SK-N-MC (cell line): ENCODE measurements at regions not wholly inside any gene's neighbourhood (a gene's known extent, or its start where the extent isn't known, plus 50 kb on each side); places are given as distances from the start of the nearest gene placed in this dataset.

Experiments
- DNase-seq: peaks from one replicate; pipeline ENCODE4 v3.0.0-alpha.2; 2011; ENCODE audit warnings: low read depth, low spot score
- H3K27ac ChIP-seq: fragments of 200-600 bp; sonication (generic); 2 replicates; pipeline ENCODE4 v1.5.1; 2016; ENCODE audit warnings: mixed run types
- H3K36me3 ChIP-seq: fragments of 200-600 bp; sonication (generic); 2 replicates; pipeline ENCODE4 v1.6.1; 2017; ENCODE audit warnings: antibody characterized with exemption, low read length, mixed read lengths; ENCODE audit not compliant: insufficient read depth
- H3K4me3 ChIP-seq: fragments of 200-600 bp; sonication (generic); 2 replicates; pipeline ENCODE4 v1.5.1; 2016
- H3K9ac ChIP-seq: fragments of 200-600 bp; sonication (generic); 2 replicates; pipeline ENCODE4 v1.8.0; 2017; ENCODE audit warnings: mixed run types, mixed read lengths; ENCODE audit not compliant: insufficient read length
- H3K9me3 ChIP-seq: fragments of 200-600 bp; sonication (generic); 2 replicates; pipeline ENCODE4 v1.6.1; 2017; ENCODE audit warnings: low read depth, mild to moderate bottlenecking, antibody characterized with exemption, low read length, moderate library complexity, mixed read lengths
- EZH2 ChIP-seq: fragments of 200-600 bp; sonication (generic); IDR thresholded peaks from one replicate; pipeline ENCODE4 v1.6.1; 2017; ENCODE audit warnings: antibody characterized with exemption
- FOXP2 ChIP-seq: optimal IDR thresholded peaks from 2 replicates; pipeline ENCODE3; 2011; ENCODE audit warnings: mild to moderate bottlenecking, moderate library complexity; ENCODE audit not compliant: insufficient read depth; ENCODE audit errors: extremely low read length, control extremely low read depth
- POLR2AphosphoS5 ChIP-seq: IDR thresholded peaks from 2 replicates; pipeline ENCODE4 v1.6.1; 2012; ENCODE audit warnings: mild to moderate bottlenecking, low read depth, low read length, borderline replicate concordance

DNA sequence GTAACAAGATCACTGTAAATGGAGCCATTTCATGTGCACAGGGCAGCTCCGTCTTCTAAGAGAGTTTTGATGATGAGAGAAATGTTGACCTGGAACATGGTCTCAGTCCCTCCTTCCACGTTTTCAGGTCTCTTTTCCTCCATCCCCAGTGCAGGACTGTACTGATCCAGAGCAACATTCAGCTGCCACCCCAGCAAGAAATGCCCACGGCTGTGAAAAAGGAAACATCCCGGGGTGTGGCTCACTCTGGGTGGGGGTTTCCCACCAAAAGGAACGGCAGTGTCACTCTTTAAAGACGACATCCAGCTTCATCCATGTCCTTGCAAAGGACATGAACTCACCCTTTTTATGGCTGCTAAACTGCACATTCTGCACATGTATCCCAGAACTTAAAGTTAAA is 92.6 kb downstream of the ERMARD start:
- no peak for DNase-seq
- TF ChIP-seq POLR2AphosphoS5 (no peak), FOXP2 (no peak), EZH2 (no peak)

DNA sequence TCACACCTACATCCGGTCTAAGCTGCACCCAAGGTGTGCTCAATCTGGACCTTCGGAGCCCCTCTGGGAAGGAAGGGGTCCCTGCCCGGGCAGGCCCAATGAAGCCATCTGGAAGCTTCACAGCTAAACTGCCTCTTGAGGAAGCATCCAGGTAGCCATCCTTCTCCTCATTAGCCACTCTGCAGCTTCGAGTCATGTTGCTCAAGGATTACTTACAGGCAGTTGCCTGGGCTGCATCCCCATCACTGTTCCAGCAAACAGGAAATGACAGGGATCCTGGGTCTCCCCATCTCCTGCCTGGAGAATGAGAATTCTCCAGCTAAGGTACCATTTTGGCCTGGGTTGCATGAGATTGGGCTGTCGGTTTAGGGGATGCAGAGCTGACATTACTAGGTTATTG is 91.7 kb downstream of the ERMARD start:
- DNase-seq, result no peak

More for the DNA sequence above, 92.6 kb downstream of the ERMARD start:
- Histone ChIP-seq H3K9ac (no peak overlapping the region), H3K36me3 (no peaks in the 10 kb centered on the region), H3K9me3 (no peaks in the 10 kb centered on the region), H3K27ac (no peak overlapping the region), H3K4me3 (no peak overlapping the region)

DNA sequence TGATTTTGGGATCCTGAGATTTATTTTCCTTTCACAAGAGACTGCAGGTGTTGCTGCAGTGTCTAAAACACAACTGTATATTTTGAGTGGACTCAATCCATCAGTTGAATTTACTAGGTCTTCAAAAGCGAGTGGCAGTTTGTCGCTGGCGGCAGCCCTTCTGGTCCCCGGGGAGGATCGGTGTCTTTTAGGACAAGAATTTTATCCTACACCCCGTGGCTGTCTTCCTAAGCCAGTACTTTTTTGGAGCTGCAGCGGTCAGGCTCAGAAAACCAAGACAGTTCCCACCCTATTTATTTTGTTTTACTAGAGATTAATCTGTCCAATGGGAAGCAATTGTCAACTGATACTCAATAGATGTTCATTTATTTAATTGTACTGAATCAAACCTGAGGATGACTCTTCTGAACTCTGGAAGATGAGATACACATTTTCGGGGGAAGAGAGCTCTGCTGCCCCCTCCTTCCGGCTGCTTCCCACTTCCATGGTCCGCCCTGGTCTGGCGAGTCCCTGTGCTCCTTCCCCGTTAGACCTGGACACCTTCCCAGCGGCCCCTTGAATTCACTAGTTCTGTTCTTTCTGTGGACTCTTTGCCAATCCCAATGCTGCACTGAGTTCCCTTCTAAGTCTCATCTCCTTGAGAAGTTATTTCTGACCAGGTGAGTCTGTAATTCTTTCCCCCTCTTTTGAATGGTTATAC is 90.6 kb downstream of the ERMARD start:
- no peak for TF ChIP-seq FOXP2
- TF ChIP-seq POLR2AphosphoS5, result no peak
- no peak for TF ChIP-seq EZH2
- H3K9ac ChIP-seq, result no peak overlapping the region
- no peak overlapping the region for H3K27ac ChIP-seq
- no peak for DNase-seq
- no peak overlapping the region for H3K4me3 ChIP-seq
- no peaks in the 10 kb centered on the region for H3K36me3 ChIP-seq
- no peaks in the 10 kb centered on the region for H3K9me3 ChIP-seq

More for the DNA sequence above, 91.7 kb downstream of the ERMARD start:
- Histone ChIP-seq H3K9me3 (no peaks in the 10 kb centered on the region), H3K4me3 (no peak overlapping the region), H3K9ac (no peak overlapping the region), H3K27ac (no peak overlapping the region), H3K36me3 (no peaks in the 10 kb centered on the region)
- TF ChIP-seq EZH2, result no peak
- TF ChIP-seq POLR2AphosphoS5, result no peak
- TF ChIP-seq FOXP2, result no peak

DNA sequence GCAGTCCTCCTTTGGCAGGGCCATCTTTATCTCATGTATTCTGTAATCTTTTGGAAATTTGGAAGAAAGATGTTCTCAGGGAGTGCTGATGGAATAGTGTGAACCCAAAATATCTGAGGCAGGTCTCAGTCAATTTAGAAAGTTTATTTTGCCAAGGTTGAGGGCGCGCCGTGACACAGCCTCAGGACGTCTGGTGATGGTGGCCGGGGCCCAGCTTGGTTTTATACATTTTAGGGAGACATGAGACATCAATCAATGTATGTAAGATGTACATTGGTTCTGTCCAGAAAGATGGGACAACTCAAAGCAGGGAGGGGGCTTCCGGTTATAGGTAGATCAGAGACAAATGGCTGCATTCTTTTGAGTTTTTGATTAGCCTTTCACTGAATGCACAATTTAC is 89.8 kb downstream of the ERMARD start:
- H3K9ac ChIP-seq, result no peak overlapping the region
- DNase-seq, result no peak
- H3K27ac ChIP-seq, result no peak overlapping the region
- H3K9me3 ChIP-seq, result no peaks in the 10 kb centered on the region
- no peak for TF ChIP-seq POLR2AphosphoS5
- TF ChIP-seq EZH2, result no peak
- TF ChIP-seq FOXP2, result no peak
- no peak overlapping the region for H3K4me3 ChIP-seq
- no peaks in the 10 kb centered on the region for H3K36me3 ChIP-seq

DNA sequence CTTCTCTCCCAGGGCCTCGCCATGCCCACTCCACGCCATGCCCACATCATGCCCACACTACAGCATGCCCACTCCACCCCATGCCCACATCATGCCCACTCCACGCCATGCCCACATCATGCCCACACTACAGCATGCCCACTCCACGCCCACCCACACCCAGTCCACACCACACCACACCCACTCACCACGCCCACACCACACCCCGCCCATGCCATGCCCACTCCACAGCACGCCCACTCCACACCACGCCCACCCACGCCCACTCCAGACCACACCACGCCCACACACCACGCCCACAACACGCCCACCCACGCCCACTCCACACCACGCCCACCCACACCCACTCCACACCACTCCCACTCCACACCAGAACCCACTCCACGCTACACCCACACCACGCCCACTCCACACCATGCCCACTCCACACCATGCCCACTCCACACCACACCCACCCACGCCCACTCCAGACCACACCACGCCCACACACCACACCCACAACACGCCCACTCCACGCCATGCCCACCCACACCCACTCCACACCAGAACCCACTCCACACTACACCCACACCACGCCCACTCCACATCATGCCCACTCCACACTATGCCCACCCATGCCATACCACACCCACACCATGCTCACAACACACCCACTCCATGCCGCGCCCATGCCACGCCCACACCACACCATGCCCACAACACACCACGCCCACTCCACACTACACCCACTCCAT is 88.6 kb downstream of the ERMARD start:
- H3K9me3 ChIP-seq, result no peaks in the 10 kb centered on the region
- no peak overlapping the region for H3K4me3 ChIP-seq
- H3K27ac ChIP-seq, result no peak overlapping the region
- TF ChIP-seq POLR2AphosphoS5 (no peak), FOXP2 (no peak), EZH2 (no peak)
- H3K9ac ChIP-seq, result no peak overlapping the region
- no peak for DNase-seq
- H3K36me3 ChIP-seq, result no peaks in the 10 kb centered on the region

DNA sequence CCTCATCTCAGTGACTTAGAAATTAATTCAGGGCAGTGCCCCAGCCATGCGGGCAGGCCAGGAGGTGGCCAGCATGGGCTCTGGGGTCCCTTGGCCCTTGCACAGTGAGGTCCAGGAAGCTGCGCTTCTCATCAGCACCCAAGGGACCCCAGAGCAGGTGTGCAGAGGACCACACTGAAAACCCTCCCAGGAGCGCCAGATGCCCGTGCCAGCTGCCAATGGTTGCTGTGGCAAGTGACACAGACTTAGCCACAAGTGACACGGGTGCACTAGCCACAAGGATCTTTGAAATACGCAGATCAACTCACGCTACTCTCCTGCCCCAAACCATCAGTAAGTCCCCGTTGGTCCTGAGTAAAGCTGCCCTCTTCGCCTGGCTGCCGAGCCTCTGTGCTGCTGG is 88.1 kb downstream of the ERMARD start:
- Histone ChIP-seq H3K27ac (no peak overlapping the region), H3K4me3 (no peak overlapping the region), H3K9ac (no peak overlapping the region), H3K36me3 (no peaks in the 10 kb centered on the region), H3K9me3 (no peaks in the 10 kb centered on the region)
- DNase-seq, result no peak
- TF ChIP-seq POLR2AphosphoS5 (no peak), FOXP2 (no peak), EZH2 (no peak)

DNA sequence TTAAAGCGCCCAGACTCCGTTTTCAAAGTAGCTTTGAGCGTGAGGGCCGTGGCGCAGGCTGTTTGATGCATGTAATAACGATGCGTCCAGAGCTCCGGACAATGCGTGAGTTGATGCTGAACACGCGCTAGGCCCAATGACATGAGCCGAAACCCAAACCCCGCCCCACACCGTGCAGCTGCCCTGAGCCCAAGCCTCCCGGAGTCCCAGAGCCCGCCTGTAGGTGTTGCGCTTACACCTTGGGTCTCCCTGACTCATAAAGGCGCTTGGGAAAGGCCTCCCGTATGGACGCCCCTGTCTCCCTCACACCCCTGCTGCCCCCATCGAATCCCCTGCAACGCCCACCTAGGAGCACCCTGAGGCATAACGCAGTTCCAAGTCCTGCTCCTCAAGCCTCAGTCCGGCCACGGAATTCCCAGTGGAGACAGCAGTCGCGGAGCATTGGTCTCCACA is 87.6 kb downstream of the ERMARD start:
- H3K9ac ChIP-seq, result no peak overlapping the region
- no peak for TF ChIP-seq FOXP2
- TF ChIP-seq POLR2AphosphoS5, result no peak
- TF ChIP-seq EZH2, result no peak
- H3K27ac ChIP-seq, result no peak overlapping the region
- no peak overlapping the region for H3K4me3 ChIP-seq
- no peaks in the 10 kb centered on the region for H3K9me3 ChIP-seq
- no peaks in the 10 kb centered on the region for H3K36me3 ChIP-seq
- no peak for DNase-seq

DNA sequence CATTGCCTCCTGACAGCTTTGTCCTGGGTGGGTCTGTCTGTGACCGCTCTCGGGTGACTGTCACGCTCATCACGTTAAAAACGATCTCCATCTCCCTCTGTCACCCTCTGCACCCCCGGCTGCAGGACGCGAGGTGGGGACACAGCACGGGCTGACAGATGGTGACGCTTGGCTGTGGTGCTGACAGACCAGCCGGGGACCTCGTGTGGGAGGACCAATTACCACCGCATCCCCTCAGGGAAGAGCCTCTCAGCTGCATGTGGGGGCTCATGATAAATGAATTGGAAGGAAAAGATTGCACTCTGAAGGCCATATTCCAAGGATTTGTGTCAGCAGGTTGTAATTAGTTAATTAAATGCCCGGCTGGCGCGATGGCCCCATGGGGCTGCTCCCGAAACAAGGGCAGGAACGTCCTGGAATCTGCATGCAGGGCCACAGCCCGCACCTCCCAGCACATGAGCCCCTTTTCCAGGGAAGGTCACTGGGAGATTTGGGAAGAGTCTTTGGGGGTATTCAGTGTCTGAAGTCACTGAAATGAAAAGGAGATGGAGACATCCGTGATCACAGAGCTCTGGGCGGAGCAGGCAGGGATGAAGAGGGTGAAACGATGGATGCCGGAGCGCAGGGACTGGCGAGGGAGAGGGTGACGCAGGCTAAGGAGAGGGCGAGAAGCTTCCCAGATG is 87.1 kb downstream of the ERMARD start:
- no peaks in the 10 kb centered on the region for H3K9me3 ChIP-seq
- DNase-seq, result no peak
- H3K4me3 ChIP-seq, result no peak overlapping the region
- TF ChIP-seq FOXP2 (no peak), POLR2AphosphoS5 (no peak), EZH2 (no peak)
- H3K9ac ChIP-seq, result no peak overlapping the region
- no peaks in the 10 kb centered on the region for H3K36me3 ChIP-seq
- H3K27ac ChIP-seq, result no peak overlapping the region
